HEK293T (cell line): ENCODE measurements at regions not wholly inside any gene's neighbourhood (a gene's known extent, or its start where the extent isn't known, plus 50 kb on each side); places are given as distances from the start of the nearest gene placed in this dataset.

ENCODE experiments used
- CTCF ChIA-PET: fragments of 350-600 bp; formaldehyde crosslinking; extraction: SDS; loops from one replicate; lab custom pipeline; 2021; ENCODE audit warnings: antibody characterized with exemption, inconsistent platforms; lab: Yijun Ruan, JAX
- POLR2A ChIA-PET: fragments of 350-600 bp; formaldehyde crosslinking; extraction: SDS; loops from one replicate; lab custom pipeline; 2020; ENCODE audit warnings: antibody characterized with exemption, inconsistent platforms; lab: Yijun Ruan, JAX
- DNase-seq: peaks from one replicate; pipeline ENCODE4 v3.0.0; 2012; ENCODE audit warnings: mixed read lengths; ENCODE audit errors: extremely low spot score
- ARNT ChIP-seq: fragments of 450-650 bp; IDR thresholded peaks from 2 replicates; pipeline ENCODE4 v1.6.1; 2017; ENCODE audit warnings: mild to moderate bottlenecking
- BHLHE40 ChIP-seq: fragments of 450-650 bp; IDR thresholded peaks from 2 replicates; pipeline ENCODE4 v1.6.1; 2016; ENCODE audit warnings: mild to moderate bottlenecking, moderate library complexity, borderline replicate concordance
- CTBP1 ChIP-seq: fragments of 450-650 bp; IDR thresholded peaks from 2 replicates; pipeline ENCODE4 v1.6.1; 2016; ENCODE audit warnings: borderline replicate concordance
- ELF4 ChIP-seq: fragments of 450-650 bp; IDR thresholded peaks from 2 replicates; pipeline ENCODE4 v1.6.1; 2017; ENCODE audit warnings: antibody characterized with exemption
- FOXA1 ChIP-seq: fragments of 450-650 bp; IDR thresholded peaks from 2 replicates; pipeline ENCODE4 v1.6.1; 2016; ENCODE audit warnings: mild to moderate bottlenecking
- FOXK2 ChIP-seq: fragments of 450-650 bp; IDR thresholded peaks from 2 replicates; pipeline ENCODE4 v1.6.1; 2016; ENCODE audit warnings: mild to moderate bottlenecking
- FOXM1 ChIP-seq: fragments of 450-650 bp; IDR thresholded peaks from 2 replicates; pipeline ENCODE4 v1.6.1; 2017; ENCODE audit warnings: mild to moderate bottlenecking, borderline replicate concordance
- HDGF ChIP-seq: fragments of 450-650 bp; IDR thresholded peaks from 2 replicates; pipeline ENCODE4 v1.6.1; 2017; ENCODE audit warnings: antibody characterized with exemption, borderline replicate concordance
- L3MBTL2 ChIP-seq: fragments of 450-650 bp; conservative IDR thresholded peaks from 2 replicates; pipeline ENCODE4 v1.6.1; 2016; ENCODE audit warnings: mild to moderate bottlenecking
- LEF1 ChIP-seq: fragments of 450-650 bp; IDR thresholded peaks from 2 replicates; pipeline ENCODE4 v1.6.1; 2017; ENCODE audit warnings: mild to moderate bottlenecking, borderline replicate concordance
- NFRKB ChIP-seq: fragments of 450-650 bp; IDR thresholded peaks from 2 replicates; pipeline ENCODE4 v1.6.1; 2016; ENCODE audit warnings: mild to moderate bottlenecking, moderate library complexity
- PKNOX1 ChIP-seq: fragments of 450-650 bp; IDR thresholded peaks from 2 replicates; pipeline ENCODE4 v1.6.1; 2016
- SP1 ChIP-seq: fragments of 450-650 bp; IDR thresholded peaks from 2 replicates; pipeline ENCODE4 v1.6.1; 2017
- SUZ12 ChIP-seq: fragments of 450-650 bp; IDR thresholded peaks from 2 replicates; pipeline ENCODE4 v1.6.1; 2016; ENCODE audit warnings: mild to moderate bottlenecking
- TARDBP ChIP-seq: fragments of 450-650 bp; IDR thresholded peaks from 2 replicates; pipeline ENCODE4 v1.6.1; 2016
- ZNF384 ChIP-seq: fragments of 450-650 bp; IDR thresholded peaks from 2 replicates; pipeline ENCODE4 v1.6.1; 2016

- ChIA-PET POLR2A (no interaction called here), CTCF (interaction anchor here (0.5 kb wide), 1 partner anchor 130 kb away, joined by 3 read pairs; no protein-coding TSS in a partner anchor)
- DNase-seq, result no peak
- no peak for TF ChIP-seq FOXM1
Measured at GRCh38 chr16:49216593-49216992, 65.0 kb downstream of the CBLN1 start.

GRCh38 chr16:49213594-49213993 lies 68.0 kb downstream of the CBLN1 start:
- no peak for DNase-seq
- POLR2A ChIA-PET, result no interaction called here
- CTCF ChIA-PET, result no interaction called here
- TF ChIP-seq LEF1 (no peak), HDGF (no peak), FOXK2 (no peak), BHLHE40 (no peak), SUZ12 (no peak), L3MBTL2 (no peak), TARDBP (no peak), FOXA1 (no peak), SP1 (no peak), ELF4 (no peak), CTBP1 (no peak)

- POLR2A ChIA-PET, result no interaction called here
- no peak for DNase-seq
- no peak for TF ChIP-seq NFRKB
- no peak for TF ChIP-seq FOXK2
- TF ChIP-seq ELF4, result no peak
- no peak for TF ChIP-seq PKNOX1
- TF ChIP-seq FOXM1, result no peak
- CTCF ChIA-PET, result interaction anchor here (0.7 kb wide), 1 partner anchor 21 kb away, joined by 3 read pairs; no protein-coding TSS in a partner anchor
Measured at GRCh38 chr16:49204191-49204590, 77.4 kb downstream of the CBLN1 start.

GRCh38 chr16:49203361-49203760 lies 78.3 kb downstream of the CBLN1 start:
- no peak for DNase-seq
- TF ChIP-seq BHLHE40, result no peak
- no peak for TF ChIP-seq LEF1
- TF ChIP-seq SP1, result no peak
- TF ChIP-seq ELF4, result no peak
- no peak for TF ChIP-seq CTBP1
- TF ChIP-seq FOXA1, result no peak
- no peak for TF ChIP-seq SUZ12
- no peak for TF ChIP-seq FOXK2
- TF ChIP-seq ZNF384, result no peak
- TF ChIP-seq PKNOX1, result no peak
- TF ChIP-seq L3MBTL2, result no peak
- no peak for TF ChIP-seq HDGF
- no peak for TF ChIP-seq TARDBP
- ChIA-PET POLR2A (no interaction called here), CTCF (interaction anchor here (0.7 kb wide), 2 partner anchors 20 to 42 kb away, joined by 3 read pairs; no protein-coding TSS in a partner anchor)

- CTCF ChIA-PET, result no interaction called here
- no peak for DNase-seq
- POLR2A ChIA-PET, result no interaction called here
- TF ChIP-seq FOXM1 (no peak), CTBP1 (no peak), LEF1 (no peak), ARNT (no peak), FOXA1 (no peak)
Measured at GRCh38 chr16:49201118-49201517, 80.5 kb downstream of the CBLN1 start.

GRCh38 chr16:49200223-49200820 lies 81.3 kb downstream of the CBLN1 start:
- POLR2A ChIA-PET, result no interaction called here
- TF ChIP-seq PKNOX1 (no peak), CTBP1 (no peak), HDGF (no peak), NFRKB (no peak), SUZ12 (no peak), BHLHE40 (no peak), L3MBTL2 (no peak), ARNT (no peak)
- DNase-seq, result no peak
- CTCF ChIA-PET, result no interaction called here

- no peak for DNase-seq
- TF ChIP-seq BHLHE40 (no peak), ELF4 (no peak), SUZ12 (no peak), FOXK2 (no peak), TARDBP (no peak), CTBP1 (no peak), SP1 (no peak), FOXM1 (no peak), HDGF (no peak), L3MBTL2 (no peak)
- POLR2A ChIA-PET, result no interaction called here
- CTCF ChIA-PET, result no interaction called here
Measured at GRCh38 chr16:49195237-49195548, 86.4 kb downstream of the CBLN1 start.
